ENCODE measurements at regions not wholly inside any gene's neighbourhood (a gene's known extent, or its start where the extent isn't known, plus 50 kb on each side); places are given as distances from the start of the nearest gene placed in this dataset.
A peak's percentile ranks its signal among the peaks of the same experiment; 100 is the strongest.

DNA sequence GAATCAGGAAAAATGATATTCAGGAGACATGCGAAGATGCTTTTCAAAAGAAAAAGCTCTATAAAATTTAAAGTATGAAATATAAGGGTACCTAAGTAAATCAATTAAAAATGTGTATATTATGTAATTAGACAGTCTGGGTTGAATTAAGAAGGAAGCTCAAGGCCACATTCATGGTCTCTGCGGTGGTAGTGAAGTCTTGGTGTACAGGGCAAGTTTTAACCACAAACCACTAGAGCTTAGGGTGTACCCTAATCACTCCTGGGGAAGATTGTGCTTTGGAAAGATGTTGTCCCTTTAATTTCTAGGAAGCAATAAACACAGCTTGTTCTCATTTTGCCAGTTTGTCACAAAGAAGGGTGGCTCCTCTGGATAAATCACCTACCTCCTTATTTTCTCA lies 287.2 kb upstream of the ZNF608 start:
- Histone ChIP-seq H3K4me1 (no peaks in the 10 kb centered on the region), H3K27me3 (no peaks in the 10 kb centered on the region), H3K9me3 (no peaks in the 10 kb centered on the region), H3K4me3 (no peak overlapping the region), H3K27ac (no peak overlapping the region), H3K36me3 (no peaks in the 10 kb centered on the region)
- in situ Hi-C loops (cut with MboI; ENCODE audit: low pct_ligation_motif_present in 1 of 4, low pct_unique_long_range_greater_than_20kb in 1 of 4, low sequenced_read_pairs in 3 of 4), result no loop called here
- intact Hi-C loops (cut with DNase I; ENCODE audit: low total_unique reads), result no loop called here
- 89% methylated on average over 2 of the region's 2 CpGs for WGBS, 2 donors (ENCODE audit: low coverage in 1 of 2)
- TF ChIP-seq, protein P1, sequence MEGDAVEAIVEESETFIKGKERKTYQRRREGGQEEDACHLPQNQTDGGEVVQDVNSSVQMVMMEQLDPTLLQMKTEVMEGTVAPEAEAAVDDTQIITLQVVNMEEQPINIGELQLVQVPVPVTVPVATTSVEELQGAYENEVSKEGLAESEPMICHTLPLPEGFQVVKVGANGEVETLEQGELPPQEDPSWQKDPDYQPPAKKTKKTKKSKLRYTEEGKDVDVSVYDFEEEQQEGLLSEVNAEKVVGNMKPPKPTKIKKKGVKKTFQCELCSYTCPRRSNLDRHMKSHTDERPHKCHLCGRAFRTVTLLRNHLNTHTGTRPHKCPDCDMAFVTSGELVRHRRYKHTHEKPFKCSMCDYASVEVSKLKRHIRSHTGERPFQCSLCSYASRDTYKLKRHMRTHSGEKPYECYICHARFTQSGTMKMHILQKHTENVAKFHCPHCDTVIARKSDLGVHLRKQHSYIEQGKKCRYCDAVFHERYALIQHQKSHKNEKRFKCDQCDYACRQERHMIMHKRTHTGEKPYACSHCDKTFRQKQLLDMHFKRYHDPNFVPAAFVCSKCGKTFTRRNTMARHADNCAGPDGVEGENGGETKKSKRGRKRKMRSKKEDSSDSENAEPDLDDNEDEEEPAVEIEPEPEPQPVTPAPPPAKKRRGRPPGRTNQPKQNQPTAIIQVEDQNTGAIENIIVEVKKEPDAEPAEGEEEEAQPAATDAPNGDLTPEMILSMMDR (IDR thresholded peaks at IDR 0.05), result no peak
- TF ChIP-seq POLR2A (IDR thresholded peaks at IDR 0.05) (no peak), POLR2AphosphoS5 (IDR thresholded peaks at IDR 0.05) (no peak), EP300 (IDR thresholded peaks at IDR 0.05; ENCODE audit: low read depth) (no peak)
- DNase-seq, result no peak

DNA sequence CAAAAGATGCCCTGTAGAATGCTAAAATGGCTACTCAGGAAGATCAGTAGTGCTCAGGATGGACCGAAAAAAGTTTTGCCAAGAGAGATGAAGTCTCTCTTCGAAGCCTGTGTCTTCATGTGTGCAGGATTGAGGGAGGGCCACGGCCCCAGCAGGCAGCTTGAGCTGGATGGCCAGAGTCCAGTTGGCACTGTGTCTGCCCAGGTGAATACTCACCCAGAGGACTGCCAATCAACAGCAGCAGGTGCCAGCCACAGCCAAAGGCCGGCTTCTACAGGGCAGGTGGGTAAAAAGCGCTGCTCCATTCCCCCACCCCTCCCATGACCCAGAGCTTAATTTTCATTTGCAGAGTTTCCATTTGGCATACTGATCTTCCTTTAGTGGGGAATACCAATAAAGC lies 287.9 kb upstream of the ZNF608 start:
- in situ Hi-C loops (cut with MboI; ENCODE audit: low pct_ligation_motif_present in 1 of 4, low pct_unique_long_range_greater_than_20kb in 1 of 4, low sequenced_read_pairs in 3 of 4) (no loop called here), intact Hi-C loops (cut with DNase I; ENCODE audit: low total_unique reads) (no loop called here)
- TF ChIP-seq POLR2A (IDR thresholded peaks at IDR 0.05), result no peak
- TF ChIP-seq, protein P1 (IDR thresholded peaks at IDR 0.05), result no peak
- no peak for TF ChIP-seq EP300 (IDR thresholded peaks at IDR 0.05; ENCODE audit: low read depth)
- no peak for TF ChIP-seq POLR2AphosphoS5 (IDR thresholded peaks at IDR 0.05)
- peak; percentile 73 for DNase-seq
- H3K27me3 ChIP-seq, result no peaks in the 10 kb centered on the region
- H3K9me3 ChIP-seq, result no peaks in the 10 kb centered on the region
- 77% methylated on average over 5 of the region's 5 CpGs; no CpG with 5 or more reads in 1 of the 2 donors for WGBS, 2 donors (ENCODE audit: low coverage in 1 of 2)
- H3K4me3 ChIP-seq, result no peak overlapping the region
- no peaks in the 10 kb centered on the region for H3K36me3 ChIP-seq
- no peaks in the 10 kb centered on the region for H3K4me1 ChIP-seq
- H3K27ac ChIP-seq, result no peak overlapping the region

DNA sequence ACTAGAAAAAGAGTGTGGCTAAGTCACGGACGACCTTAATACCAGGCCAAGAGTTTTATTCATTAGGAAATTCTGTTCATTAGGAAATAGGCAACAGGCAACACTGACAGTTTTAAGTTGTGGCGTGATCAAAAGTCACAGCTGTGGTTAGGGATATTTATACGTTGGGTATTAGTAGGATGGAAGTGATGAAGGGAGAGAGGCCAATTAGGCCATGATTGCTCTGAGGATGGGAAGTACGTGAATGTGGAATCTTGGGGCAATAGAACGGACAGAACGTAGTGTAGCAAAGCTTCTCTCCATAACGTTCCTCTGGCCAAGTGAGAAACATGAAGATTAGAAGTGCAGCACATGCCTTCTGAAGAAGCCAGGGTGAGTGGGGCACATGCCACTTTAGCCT lies 290.1 kb upstream of the ZNF608 start:
- in situ Hi-C loops (cut with MboI; ENCODE audit: low pct_ligation_motif_present in 1 of 4, low pct_unique_long_range_greater_than_20kb in 1 of 4, low sequenced_read_pairs in 3 of 4) (no loop called here), intact Hi-C loops (cut with DNase I; ENCODE audit: low total_unique reads) (no loop called here)
- 82 to 89% methylated on average over 6 to 8 of the region's 8 CpGs for WGBS, 2 donors (ENCODE audit: low coverage in 1 of 2)
- Histone ChIP-seq H3K27me3 (no peaks in the 10 kb centered on the region), H3K4me1 (no peaks in the 10 kb centered on the region), H3K9me3 (no peaks in the 10 kb centered on the region), H3K4me3 (no peak overlapping the region), H3K27ac (no peak overlapping the region), H3K36me3 (no peaks in the 10 kb centered on the region)
- TF ChIP-seq POLR2AphosphoS5 (IDR thresholded peaks at IDR 0.05) (no peak), POLR2A (IDR thresholded peaks at IDR 0.05) (no peak), EP300 (IDR thresholded peaks at IDR 0.05; ENCODE audit: low read depth) (no peak)
- TF ChIP-seq, protein P1 (IDR thresholded peaks at IDR 0.05), result no peak
- DNase-seq, result no peak

DNA sequence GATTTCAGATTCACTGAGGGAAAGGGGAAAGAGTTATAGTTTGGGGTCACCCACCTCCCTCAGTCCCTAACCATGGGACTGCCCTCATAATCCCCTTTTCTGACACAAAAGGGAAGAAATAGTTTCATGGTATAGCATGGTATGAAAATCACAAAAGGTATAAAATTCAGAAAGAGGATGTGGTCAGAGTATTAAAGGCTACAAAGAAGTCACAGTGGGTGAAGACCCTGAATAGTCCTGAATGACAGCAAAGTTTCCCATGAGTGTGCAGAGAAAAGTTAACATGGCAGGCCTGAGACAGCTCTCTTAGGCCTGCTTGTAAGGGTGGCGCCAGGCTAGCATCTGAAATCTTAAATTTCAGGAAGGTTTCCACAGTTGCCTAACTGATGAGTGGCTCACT lies 290.6 kb upstream of the ZNF608 start:
- TF ChIP-seq, protein P1 (IDR thresholded peaks at IDR 0.05), result no peak
- no peak for TF ChIP-seq EP300 (IDR thresholded peaks at IDR 0.05; ENCODE audit: low read depth)
- no peak for TF ChIP-seq POLR2AphosphoS5 (IDR thresholded peaks at IDR 0.05)
- no peak for TF ChIP-seq POLR2A (IDR thresholded peaks at IDR 0.05)
- no peak for DNase-seq
- WGBS, 2 donors (ENCODE audit: low coverage in 1 of 2), result 95% methylated on average over 1 of the region's 1 CpG; no CpG with 5 or more reads in 1 of the 2 donors
- in situ Hi-C loops (cut with MboI; ENCODE audit: low pct_ligation_motif_present in 1 of 4, low pct_unique_long_range_greater_than_20kb in 1 of 4, low sequenced_read_pairs in 3 of 4), result no loop called here
- Histone ChIP-seq H3K4me1 (no peaks in the 10 kb centered on the region), H3K36me3 (no peaks in the 10 kb centered on the region), H3K9me3 (no peaks in the 10 kb centered on the region), H3K27me3 (no peaks in the 10 kb centered on the region), H3K27ac (no peak overlapping the region), H3K4me3 (no peak overlapping the region)
- intact Hi-C loops (cut with DNase I; ENCODE audit: low total_unique reads), result no loop called here
